ENCODE measurements at regions not wholly inside any gene's neighbourhood (a gene's known extent, or its start where the extent isn't known, plus 50 kb on each side); places are given as distances from the start of the nearest gene placed in this dataset.

- Histone ChIP-seq H3K4me1 (ENCODE audit: control insufficient read depth in 1 of 2, insufficient read depth in 2 of 2, low read length in 2 of 2) (no peaks in the 10 kb centered on the region), H3K9me3 (ENCODE audit: control insufficient read depth in 1 of 2, low read length in 2 of 2) (peaks cover 0 to 2% of the 10 kb centered on the region in 2 donors), H3K36me3 (ENCODE audit: control insufficient read depth in 1 of 2, insufficient read depth in 2 of 2, low read length in 2 of 2) (no peaks in the 10 kb centered on the region), H3K27me3 (ENCODE audit: low read depth, low read length) (no peaks in the 10 kb centered on the region), H3K4me3 (ENCODE audit: low read depth in 1 of 2, low read length in 2 of 2) (no peak overlapping the region), H3K27ac (ENCODE audit: low read length) (no peak overlapping the region)
Measured at GRCh38 chr18:27825689-27826088, 351.2 kb downstream of the CDH2 start.

- Histone ChIP-seq H3K9me3 (ENCODE audit: control insufficient read depth in 1 of 2, low read length in 2 of 2) (peaks cover 0 to 2% of the 10 kb centered on the region in 2 donors), H3K36me3 (ENCODE audit: control insufficient read depth in 1 of 2, insufficient read depth in 2 of 2, low read length in 2 of 2) (no peaks in the 10 kb centered on the region), H3K27me3 (ENCODE audit: low read depth, low read length) (no peaks in the 10 kb centered on the region), H3K4me3 (ENCODE audit: low read depth in 1 of 2, low read length in 2 of 2) (no peak overlapping the region), H3K4me1 (ENCODE audit: control insufficient read depth in 1 of 2, insufficient read depth in 2 of 2, low read length in 2 of 2) (no peaks in the 10 kb centered on the region), H3K27ac (ENCODE audit: low read length) (no peak overlapping the region)
Measured at GRCh38 chr18:27824841-27825681, 351.9 kb downstream of the CDH2 start.

- Histone ChIP-seq H3K9me3 (ENCODE audit: control insufficient read depth in 1 of 2, low read length in 2 of 2) (peaks cover 0 to 2% of the 10 kb centered on the region in 2 donors), H3K27ac (ENCODE audit: low read length) (no peak overlapping the region), H3K4me1 (ENCODE audit: control insufficient read depth in 1 of 2, insufficient read depth in 2 of 2, low read length in 2 of 2) (no peaks in the 10 kb centered on the region), H3K36me3 (ENCODE audit: control insufficient read depth in 1 of 2, insufficient read depth in 2 of 2, low read length in 2 of 2) (no peaks in the 10 kb centered on the region), H3K4me3 (ENCODE audit: low read depth in 1 of 2, low read length in 2 of 2) (no peak overlapping the region), H3K27me3 (ENCODE audit: low read depth, low read length) (no peaks in the 10 kb centered on the region)
Measured at GRCh38 chr18:27824275-27824674, 352.7 kb downstream of the CDH2 start.

- Histone ChIP-seq H3K36me3 (ENCODE audit: control insufficient read depth in 1 of 2, insufficient read depth in 2 of 2, low read length in 2 of 2) (no peaks in the 10 kb centered on the region), H3K9me3 (ENCODE audit: control insufficient read depth in 1 of 2, low read length in 2 of 2) (peaks cover 0 to 2% of the 10 kb centered on the region in 2 donors), H3K27me3 (ENCODE audit: low read depth, low read length) (no peaks in the 10 kb centered on the region), H3K27ac (ENCODE audit: low read length) (no peak overlapping the region), H3K4me3 (ENCODE audit: low read depth in 1 of 2, low read length in 2 of 2) (no peak overlapping the region), H3K4me1 (ENCODE audit: control insufficient read depth in 1 of 2, insufficient read depth in 2 of 2, low read length in 2 of 2) (no peaks in the 10 kb centered on the region)
Measured at GRCh38 chr18:27823053-27823452, 353.9 kb downstream of the CDH2 start.

DNA sequence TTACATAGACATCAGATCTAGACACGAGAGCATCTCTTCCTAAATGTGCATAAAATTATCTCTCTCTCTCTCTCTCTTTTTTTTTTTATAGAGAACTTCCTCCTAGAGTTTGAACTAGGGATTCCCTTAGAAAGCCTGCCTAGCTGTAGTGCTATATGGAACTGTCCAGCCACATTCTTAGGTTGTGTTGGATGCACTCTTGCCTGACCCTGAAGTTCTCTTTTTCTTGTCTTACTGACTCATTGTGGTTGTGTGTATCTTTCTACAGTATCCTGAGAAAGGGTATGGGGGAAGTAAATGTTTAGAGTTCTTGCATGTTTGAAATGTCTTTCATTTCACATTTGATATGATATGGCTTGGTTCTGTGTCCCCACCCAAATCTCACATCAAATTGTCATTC, 368.2 kb downstream of the CDH2 start:
- no peaks in the 10 kb centered on the region for H3K27me3 ChIP-seq (ENCODE audit: low read depth, low read length)
- peaks cover 0 to 2% of the 10 kb centered on the region in 2 donors for H3K9me3 ChIP-seq (ENCODE audit: control insufficient read depth in 1 of 2, low read length in 2 of 2)
- no peaks in the 10 kb centered on the region for H3K36me3 ChIP-seq (ENCODE audit: control insufficient read depth in 1 of 2, insufficient read depth in 2 of 2, low read length in 2 of 2)
- H3K4me1 ChIP-seq (ENCODE audit: control insufficient read depth in 1 of 2, insufficient read depth in 2 of 2, low read length in 2 of 2), result no peaks in the 10 kb centered on the region
- H3K27ac ChIP-seq (ENCODE audit: low read length), result no peak overlapping the region
- H3K4me3 ChIP-seq (ENCODE audit: low read depth in 1 of 2, low read length in 2 of 2), result no peak overlapping the region

- Histone ChIP-seq H3K4me1 (ENCODE audit: control insufficient read depth in 1 of 2, insufficient read depth in 2 of 2, low read length in 2 of 2) (no peaks in the 10 kb centered on the region), H3K27ac (ENCODE audit: low read length) (no peak overlapping the region)
Measured at GRCh38 chr18:27803957-27804356, 373.0 kb downstream of the CDH2 start.

DNA sequence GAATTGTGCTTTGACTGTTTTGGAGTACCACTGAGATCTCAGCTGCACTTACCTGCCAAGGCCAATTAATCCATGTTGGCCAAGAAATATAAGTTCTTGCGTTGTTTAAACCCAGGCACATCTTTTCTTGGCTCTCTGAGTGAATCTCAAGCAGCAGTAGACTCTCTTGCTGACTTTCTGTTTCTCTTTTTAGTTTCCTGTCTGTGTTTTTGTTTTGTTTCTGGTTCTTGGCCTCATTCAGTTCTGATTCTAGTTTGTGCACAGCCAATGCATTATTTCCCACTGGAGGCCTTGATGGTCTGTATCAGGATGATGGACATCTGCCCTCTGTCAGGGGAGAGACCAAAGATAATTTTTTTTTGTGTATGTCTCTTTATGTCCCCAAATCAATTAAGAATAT, 379.4 kb downstream of the CDH2 start:
- Histone ChIP-seq H3K27ac (ENCODE audit: low read length) (no peak overlapping the region), H3K9me3 (ENCODE audit: control insufficient read depth in 1 of 2, low read length in 2 of 2) (no peaks in the 10 kb centered on the region), H3K36me3 (ENCODE audit: control insufficient read depth in 1 of 2, insufficient read depth in 2 of 2, low read length in 2 of 2) (no peaks in the 10 kb centered on the region), H3K4me3 (ENCODE audit: low read depth in 1 of 2, low read length in 2 of 2) (no peak overlapping the region), H3K27me3 (ENCODE audit: low read depth, low read length) (no peaks in the 10 kb centered on the region), H3K4me1 (ENCODE audit: control insufficient read depth in 1 of 2, insufficient read depth in 2 of 2, low read length in 2 of 2) (no peaks in the 10 kb centered on the region)

More at GRCh38 chr18:27803957-27804356, 373.0 kb downstream of the CDH2 start:
- H3K9me3 ChIP-seq (ENCODE audit: control insufficient read depth in 1 of 2, low read length in 2 of 2), result no peaks in the 10 kb centered on the region
- H3K4me3 ChIP-seq (ENCODE audit: low read depth in 1 of 2, low read length in 2 of 2), result no peak overlapping the region
- H3K27me3 ChIP-seq (ENCODE audit: low read depth, low read length), result no peaks in the 10 kb centered on the region
- no peaks in the 10 kb centered on the region for H3K36me3 ChIP-seq (ENCODE audit: control insufficient read depth in 1 of 2, insufficient read depth in 2 of 2, low read length in 2 of 2)

DNA sequence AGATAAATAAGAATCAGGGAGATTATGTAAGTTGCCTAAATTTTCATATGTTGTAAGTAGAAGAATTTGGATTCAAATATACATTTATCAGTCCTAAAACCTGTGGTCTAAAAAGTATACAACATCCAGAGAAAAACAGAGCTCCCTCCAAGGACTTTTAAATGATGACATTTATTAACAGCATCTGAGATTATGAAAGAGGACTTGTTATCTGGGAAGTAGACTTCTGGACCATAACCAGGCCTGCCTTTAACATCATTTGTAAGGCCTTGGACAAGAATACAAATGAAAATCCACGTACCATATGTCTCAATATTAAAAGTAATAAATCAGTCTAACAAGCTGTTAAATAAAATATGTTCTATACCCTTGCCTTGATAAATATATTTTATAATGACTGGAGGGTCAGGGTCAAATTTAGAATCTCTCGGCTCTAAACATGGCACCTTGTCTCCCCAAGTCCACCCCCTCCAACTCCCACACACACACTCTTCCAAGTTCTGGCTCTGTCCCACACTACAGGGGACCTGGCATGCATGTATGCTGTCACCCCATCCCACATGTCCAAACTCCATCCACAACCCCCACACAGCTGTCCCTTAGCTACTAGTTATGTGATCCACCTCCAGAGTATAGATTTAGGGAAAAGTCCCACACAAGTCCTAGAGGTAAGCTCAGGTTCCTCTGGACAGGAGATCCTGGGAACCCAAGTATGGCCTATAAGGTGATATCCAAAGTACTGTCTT, 382.6 kb downstream of the CDH2 start:
- no peak overlapping the region for H3K27ac ChIP-seq (ENCODE audit: low read length)
- H3K4me3 ChIP-seq (ENCODE audit: low read depth in 1 of 2, low read length in 2 of 2), result no peak overlapping the region
- H3K27me3 ChIP-seq (ENCODE audit: low read depth, low read length), result no peaks in the 10 kb centered on the region
- H3K9me3 ChIP-seq (ENCODE audit: control insufficient read depth in 1 of 2, low read length in 2 of 2), result no peaks in the 10 kb centered on the region
- no peaks in the 10 kb centered on the region for H3K36me3 ChIP-seq (ENCODE audit: control insufficient read depth in 1 of 2, insufficient read depth in 2 of 2, low read length in 2 of 2)
- no peaks in the 10 kb centered on the region for H3K4me1 ChIP-seq (ENCODE audit: control insufficient read depth in 1 of 2, insufficient read depth in 2 of 2, low read length in 2 of 2)

- H3K9me3 ChIP-seq (ENCODE audit: control insufficient read depth in 1 of 2, low read length in 2 of 2), result no peaks in the 10 kb centered on the region
- no peak overlapping the region for H3K4me3 ChIP-seq (ENCODE audit: low read depth in 1 of 2, low read length in 2 of 2)
- no peaks in the 10 kb centered on the region for H3K36me3 ChIP-seq (ENCODE audit: control insufficient read depth in 1 of 2, insufficient read depth in 2 of 2, low read length in 2 of 2)
- H3K27me3 ChIP-seq (ENCODE audit: low read depth, low read length), result no peaks in the 10 kb centered on the region
- H3K27ac ChIP-seq (ENCODE audit: low read length), result no peak overlapping the region
- H3K4me1 ChIP-seq (ENCODE audit: control insufficient read depth in 1 of 2, insufficient read depth in 2 of 2, low read length in 2 of 2), result no peaks in the 10 kb centered on the region
Measured at GRCh38 chr18:27793013-27793785, 383.7 kb downstream of the CDH2 start.

DNA sequence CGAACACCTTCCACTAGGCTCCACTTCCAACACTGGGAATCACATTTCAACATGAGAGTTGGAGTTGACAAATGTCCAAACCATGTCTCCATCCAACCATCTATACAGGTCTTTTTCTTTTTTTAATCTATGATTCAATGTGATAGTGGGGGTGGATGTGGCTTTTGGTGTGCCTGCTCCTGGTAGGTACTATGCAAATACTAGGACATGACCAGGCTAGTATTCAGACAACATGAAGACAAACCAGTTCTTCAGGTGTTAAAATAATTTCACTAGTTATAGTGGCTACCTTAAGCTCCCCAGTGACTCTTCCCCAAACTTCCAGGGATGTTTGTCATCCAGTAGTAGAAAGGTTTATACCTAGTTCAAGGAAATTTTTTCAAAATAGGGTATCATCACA, 387.5 kb downstream of the CDH2 start:
- no peaks in the 10 kb centered on the region for H3K36me3 ChIP-seq (ENCODE audit: control insufficient read depth in 1 of 2, insufficient read depth in 2 of 2, low read length in 2 of 2)
- no peak overlapping the region for H3K27ac ChIP-seq (ENCODE audit: low read length)
- H3K4me3 ChIP-seq (ENCODE audit: low read depth in 1 of 2, low read length in 2 of 2), result no peak overlapping the region
- H3K9me3 ChIP-seq (ENCODE audit: control insufficient read depth in 1 of 2, low read length in 2 of 2), result no peaks in the 10 kb centered on the region
- no peaks in the 10 kb centered on the region for H3K27me3 ChIP-seq (ENCODE audit: low read depth, low read length)
- no peaks in the 10 kb centered on the region for H3K4me1 ChIP-seq (ENCODE audit: control insufficient read depth in 1 of 2, insufficient read depth in 2 of 2, low read length in 2 of 2)

GRCh38 chr18:27787547-27787946, 389.4 kb downstream of the CDH2 start:
- no peaks in the 10 kb centered on the region for H3K9me3 ChIP-seq (ENCODE audit: control insufficient read depth in 1 of 2, low read length in 2 of 2)
- no peaks in the 10 kb centered on the region for H3K4me1 ChIP-seq (ENCODE audit: control insufficient read depth in 1 of 2, insufficient read depth in 2 of 2, low read length in 2 of 2)
- no peak overlapping the region for H3K4me3 ChIP-seq (ENCODE audit: low read depth in 1 of 2, low read length in 2 of 2)
- no peaks in the 10 kb centered on the region for H3K27me3 ChIP-seq (ENCODE audit: low read depth, low read length)
- H3K27ac ChIP-seq (ENCODE audit: low read length), result no peak overlapping the region
- H3K36me3 ChIP-seq (ENCODE audit: control insufficient read depth in 1 of 2, insufficient read depth in 2 of 2, low read length in 2 of 2), result no peaks in the 10 kb centered on the region
